HG03039 (cell line): ENCODE measurements at regions not wholly inside any gene's neighbourhood (a gene's known extent, or its start where the extent isn't known, plus 50 kb on each side); places are given as distances from the start of the nearest gene placed in this dataset.

Source experiments
- ATAC-seq: cut with Tn5 transposase; IDR thresholded peaks from one replicate; pipeline ENCODE4 v1.9.1; 2021; ENCODE audit warnings: mild to moderate bottlenecking, moderate library complexity; ENCODE audit not compliant: unreplicated experiment

GRCh38 chr2:15763822-15764682 lies 172.4 kb downstream of the DDX1 start:
- ATAC-seq: no peak

GRCh38 chr2:15764683-15765011 lies 173.0 kb downstream of the DDX1 start:
- no peak for ATAC-seq

- ATAC-seq: no peak
These were observed 173.5 kb downstream of the DDX1 start for GRCh38 chr2:15765211-15765610.

- no peak for ATAC-seq
These were observed 174.1 kb downstream of the DDX1 start for GRCh38 chr2:15765686-15766302.

GRCh38 chr2:15766303-15766861 lies 174.0 kb upstream of the MYCN start:
- ATAC-seq: no peak

GRCh38 chr2:15766911-15767597 lies 173.3 kb upstream of the MYCN start:
- ATAC-seq: no peak

- ATAC-seq: no peak
These were observed 172.7 kb upstream of the MYCN start for GRCh38 chr2:15767679-15768078.

GRCh38 chr2:15768142-15768541 lies 172.2 kb upstream of the MYCN start:
- no peak for ATAC-seq

- no peak for ATAC-seq
These were observed 171.7 kb upstream of the MYCN start for GRCh38 chr2:15768615-15769014.

- ATAC-seq: no peak
These were observed 171.1 kb upstream of the MYCN start for GRCh38 chr2:15769235-15769634.

GRCh38 chr2:15769676-15770547 lies 170.4 kb upstream of the MYCN start:
- no peak for ATAC-seq

- ATAC-seq: no peak
These were observed 169.7 kb upstream of the MYCN start for GRCh38 chr2:15770606-15771005.

- ATAC-seq: no peak
These were observed 169.2 kb upstream of the MYCN start for GRCh38 chr2:15771124-15771523.

GRCh38 chr2:15772086-15772595 lies 168.2 kb upstream of the MYCN start:
- no peak for ATAC-seq

GRCh38 chr2:15772681-15773080 lies 167.7 kb upstream of the MYCN start:
- ATAC-seq: no peak

- ATAC-seq: no peak
These were observed 167.1 kb upstream of the MYCN start for GRCh38 chr2:15773204-15773603.

- ATAC-seq: no peak
These were observed 166.5 kb upstream of the MYCN start for GRCh38 chr2:15773846-15774245.

GRCh38 chr2:15775753-15776628 lies 164.4 kb upstream of the MYCN start:
- no peak for ATAC-seq

GRCh38 chr2:15776629-15776919 lies 163.8 kb upstream of the MYCN start:
- ATAC-seq: no peak
